ENCODE measurements at regions not wholly inside any gene's neighbourhood (a gene's known extent, or its start where the extent isn't known, plus 50 kb on each side); places are given as distances from the start of the nearest gene placed in this dataset.

GRCh38 chr5:30781643-30782042 lies 411.8 kb upstream of the CDH6 start:
- TF ChIP-seq CTCF (IDR thresholded peaks at IDR 0.05) (no peak), POLR2A (IDR thresholded peaks at IDR 0.05) (no peak)
